Body of pancreas (tissue), 4 donors: ENCODE measurements at regions not wholly inside any gene's neighbourhood (a gene's known extent, or its start where the extent isn't known, plus 50 kb on each side); places are given as distances from the start of the nearest gene placed in this dataset.

Experiments
- POLR2A ChIP-seq, 3 donors: fragments of 450-650 bp; IDR thresholded peaks; one replicate each; pipeline ENCODE4 v1.6.1; 2016; ENCODE audit warnings: antibody characterized with exemption in 3 of 3, mild to moderate bottlenecking in 2 of 3
- TF ChIP-seq, protein P1 (sequence below), 7 experiments: fragments of 450-650 bp in 4 of 7; fragments of 200-600 bp in 3 of 7; sonication (generic) in 3 of 7; IDR thresholded peaks; one replicate each; pipeline ENCODE4 v1.5.1; 2016 to 2019; ENCODE audit warnings: antibody characterized with exemption in 7 of 7

DNA sequence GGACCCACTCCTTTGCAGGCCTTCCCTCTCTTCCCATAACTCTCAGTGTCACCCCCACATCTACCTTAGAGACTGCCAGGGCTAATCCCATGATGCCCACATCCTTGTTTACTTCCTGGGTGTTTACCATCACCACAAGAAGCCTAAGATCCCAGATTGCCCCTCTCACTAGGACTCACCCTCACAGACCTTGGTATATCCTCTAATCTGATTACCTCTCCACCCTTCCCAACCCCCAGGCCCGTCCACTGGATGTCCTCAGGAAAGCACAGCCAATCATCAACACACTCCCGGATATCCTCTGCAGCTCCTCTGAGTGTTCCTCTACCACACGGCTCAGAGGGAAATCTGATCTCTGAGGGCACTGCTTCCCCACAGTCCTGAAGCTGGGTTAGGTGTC is 91.0 kb downstream of the FOXD1 start:
- TF ChIP-seq, protein P1, sequence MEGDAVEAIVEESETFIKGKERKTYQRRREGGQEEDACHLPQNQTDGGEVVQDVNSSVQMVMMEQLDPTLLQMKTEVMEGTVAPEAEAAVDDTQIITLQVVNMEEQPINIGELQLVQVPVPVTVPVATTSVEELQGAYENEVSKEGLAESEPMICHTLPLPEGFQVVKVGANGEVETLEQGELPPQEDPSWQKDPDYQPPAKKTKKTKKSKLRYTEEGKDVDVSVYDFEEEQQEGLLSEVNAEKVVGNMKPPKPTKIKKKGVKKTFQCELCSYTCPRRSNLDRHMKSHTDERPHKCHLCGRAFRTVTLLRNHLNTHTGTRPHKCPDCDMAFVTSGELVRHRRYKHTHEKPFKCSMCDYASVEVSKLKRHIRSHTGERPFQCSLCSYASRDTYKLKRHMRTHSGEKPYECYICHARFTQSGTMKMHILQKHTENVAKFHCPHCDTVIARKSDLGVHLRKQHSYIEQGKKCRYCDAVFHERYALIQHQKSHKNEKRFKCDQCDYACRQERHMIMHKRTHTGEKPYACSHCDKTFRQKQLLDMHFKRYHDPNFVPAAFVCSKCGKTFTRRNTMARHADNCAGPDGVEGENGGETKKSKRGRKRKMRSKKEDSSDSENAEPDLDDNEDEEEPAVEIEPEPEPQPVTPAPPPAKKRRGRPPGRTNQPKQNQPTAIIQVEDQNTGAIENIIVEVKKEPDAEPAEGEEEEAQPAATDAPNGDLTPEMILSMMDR (IDR thresholded peaks at IDR 0.05): no peak
- no peak for TF ChIP-seq POLR2A (IDR thresholded peaks at IDR 0.05)
